CD4-positive, CD25-positive, alpha-beta regulatory T cell (primary cell): ENCODE measurements at regions not wholly inside any gene's neighbourhood (a gene's known extent, or its start where the extent isn't known, plus 50 kb on each side); places are given as distances from the start of the nearest gene placed in this dataset.

Experiments
- ATAC-seq, 2 donors: fragments of 150-1000 bp; cut with Tn5 transposase; one replicate each; pipeline ENCODE4 v1.10.0; 2021; ENCODE audit warnings: low read depth in 2 of 2, moderate number of reproducible peaks in 2 of 2, moderate library complexity in 1 of 2
- DNase-seq, 3 donors: peaks; one replicate each; pipeline versions ENCODE4 v3.0.0 to v3.0.0-alpha.2; 2012 to 2022; ENCODE audit warnings: mixed read lengths in 1 of 3
- H3K27ac ChIP-seq: one replicate; pipeline ENCODE4 v1.7.0; 2013; ENCODE audit warnings: mild to moderate bottlenecking, low read length; ENCODE audit not compliant: insufficient read depth, poor library complexity, severe bottlenecking
- H3K27me3 ChIP-seq: one replicate; pipeline ENCODE4 v1.7.0; 2013; ENCODE audit warnings: low read length; ENCODE audit not compliant: control insufficient read depth, insufficient read depth
- H3K36me3 ChIP-seq: one replicate; pipeline ENCODE4 v1.7.0; 2013; ENCODE audit warnings: mild to moderate bottlenecking, low read length, moderate library complexity; ENCODE audit not compliant: control insufficient read depth, insufficient read depth
- H3K4me1 ChIP-seq: 2 replicates; pipeline ENCODE4 v1.7.0; 2013; ENCODE audit warnings: mild to moderate bottlenecking, low read length; ENCODE audit not compliant: insufficient read depth, control insufficient read depth, poor library complexity, severe bottlenecking
- H3K4me3 ChIP-seq: one replicate; pipeline ENCODE4 v1.7.0; 2013; ENCODE audit warnings: low read depth, mild to moderate bottlenecking, low read length, moderate library complexity
- H3K9me3 ChIP-seq, 2 experiments: 1 replicate in 1 of 2; 2 replicates in 1 of 2; pipeline ENCODE4 v1.7.0; 2013; ENCODE audit warnings: low read length in 2 of 2, mild to moderate bottlenecking in 1 of 2, moderate library complexity in 1 of 2; ENCODE audit not compliant: control insufficient read depth in 2 of 2
- H3K27ac Mint-ChIP-seq, 3 donors: one replicate each; pipeline ENCODE4 v1.8.0; 2020 to 2022; ENCODE audit warnings: mild to moderate bottlenecking in 3 of 3, mixed read lengths in 3 of 3, moderate library complexity in 2 of 3
- H3K27me3 Mint-ChIP-seq: one replicate; pipeline ENCODE4 v1.8.0; 2022; ENCODE audit warnings: mild to moderate bottlenecking, mixed read lengths
- H3K36me3 Mint-ChIP-seq: one replicate; pipeline ENCODE4 v1.8.0; 2020; ENCODE audit warnings: mixed read lengths
- H3K4me1 Mint-ChIP-seq, 4 donors: one replicate each; pipeline ENCODE4 v1.8.0; 2020 to 2022; ENCODE audit warnings: mixed read lengths in 4 of 4, mild to moderate bottlenecking in 1 of 4
- H3K4me3 Mint-ChIP-seq, 4 donors: one replicate each; pipeline ENCODE4 v1.8.0; 2020 to 2022; ENCODE audit warnings: mild to moderate bottlenecking in 4 of 4, mixed read lengths in 4 of 4, moderate library complexity in 3 of 4
- H3K9me3 Mint-ChIP-seq, 7 donors: one replicate each; pipeline ENCODE4 v1.8.0; 2020 to 2022; ENCODE audit warnings: mixed read lengths in 7 of 7, mild to moderate bottlenecking in 3 of 7, moderate library complexity in 2 of 7

DNA sequence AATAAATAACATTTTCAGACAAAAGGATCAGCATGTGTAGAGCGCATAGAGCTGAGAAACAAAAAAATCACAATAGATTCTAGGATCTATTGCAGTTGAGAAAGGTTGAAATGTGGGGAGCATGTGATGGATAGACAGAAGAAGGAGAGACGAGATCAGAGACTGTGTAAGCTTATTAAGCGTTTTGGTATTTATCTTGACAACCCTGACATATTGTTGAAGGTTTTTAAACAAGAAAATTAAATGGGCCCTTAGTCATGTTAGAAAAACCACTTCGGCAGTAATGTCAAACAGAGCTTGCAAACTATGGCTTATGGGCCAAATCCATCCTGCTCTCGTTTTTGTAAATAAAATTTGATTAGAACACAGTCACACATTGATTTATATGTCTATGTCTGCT, 200.5 kb upstream of the KLF4 start:
- no peak for DNase-seq
- peaks cover 3% of the 10 kb centered on the region for H3K36me3 Mint-ChIP-seq
- Histone ChIP-seq H3K27me3 (no peaks in the 10 kb centered on the region), H3K4me1 (no peaks in the 10 kb centered on the region), H3K9me3 (no peaks in the 10 kb centered on the region), H3K36me3 (no peaks in the 10 kb centered on the region), H3K27ac (no peak overlapping the region), H3K4me3 (no peak overlapping the region)
- ATAC-seq, result no peak
- no peaks in the 10 kb centered on the region for H3K27me3 Mint-ChIP-seq
- no peak overlapping the region for H3K27ac Mint-ChIP-seq
- no peak overlapping the region for H3K4me3 Mint-ChIP-seq
- peaks cover 0 to 3% (median 0%) of the 10 kb centered on the region in 7 donors for H3K9me3 Mint-ChIP-seq
- H3K4me1 Mint-ChIP-seq, result no peaks in the 10 kb centered on the region

GRCh38 chr9:107688728-107689127, 199.2 kb upstream of the KLF4 start:
- Mint-ChIP-seq H3K27ac (no peak overlapping the region), H3K4me1 (no peaks in the 10 kb centered on the region), H3K27me3 (no peaks in the 10 kb centered on the region)

DNA sequence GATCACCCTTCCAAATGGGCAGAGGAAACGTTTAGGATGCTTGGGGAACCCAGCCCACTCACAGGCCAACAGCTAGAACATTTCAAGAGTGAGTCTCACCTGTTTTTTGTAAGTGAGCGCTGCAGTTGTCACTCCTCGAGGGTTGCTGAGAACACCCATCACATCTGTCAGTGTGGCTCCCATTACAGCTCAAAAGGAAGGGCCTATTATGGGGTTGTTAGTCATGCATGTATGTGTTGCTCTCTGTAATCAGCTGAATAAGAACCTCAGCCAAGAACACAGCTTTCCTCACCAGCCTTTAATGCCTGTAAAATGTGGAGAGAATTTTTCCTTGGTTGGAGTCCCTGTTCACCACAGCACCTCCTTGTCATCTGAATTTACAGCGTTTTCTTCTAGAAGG, 196.3 kb upstream of the KLF4 start:
- H3K4me1 Mint-ChIP-seq, result no peaks in the 10 kb centered on the region
- H3K4me3 Mint-ChIP-seq, result no peak overlapping the region
- H3K4me1 ChIP-seq, result no peaks in the 10 kb centered on the region
- no peaks in the 10 kb centered on the region for H3K9me3 ChIP-seq
- peaks cover 0 to 3% (median 1%) of the 10 kb centered on the region in 7 donors for H3K9me3 Mint-ChIP-seq
- no peak overlapping the region for H3K27ac ChIP-seq
- no peaks in the 10 kb centered on the region for H3K36me3 ChIP-seq
- ATAC-seq, result no peak
- peaks cover 3% of the 10 kb centered on the region for H3K36me3 Mint-ChIP-seq
- H3K27me3 Mint-ChIP-seq, result no peaks in the 10 kb centered on the region
- DNase-seq, result no peak
- H3K27ac Mint-ChIP-seq, result no peak overlapping the region
- no peak overlapping the region for H3K4me3 ChIP-seq
- no peaks in the 10 kb centered on the region for H3K27me3 ChIP-seq

More at GRCh38 chr9:107688728-107689127, 199.2 kb upstream of the KLF4 start:
- Histone ChIP-seq H3K27me3 (no peaks in the 10 kb centered on the region), H3K4me3 (no peak overlapping the region), H3K27ac (no peak overlapping the region), H3K9me3 (no peaks in the 10 kb centered on the region), H3K36me3 (no peaks in the 10 kb centered on the region), H3K4me1 (no peaks in the 10 kb centered on the region)
- Mint-ChIP-seq H3K4me3 (no peak overlapping the region), H3K36me3 (peaks cover 3% of the 10 kb centered on the region), H3K9me3 (peaks cover 0 to 3% (median 1%) of the 10 kb centered on the region in 7 donors)
- ATAC-seq (no peak), DNase-seq (no peak)

DNA sequence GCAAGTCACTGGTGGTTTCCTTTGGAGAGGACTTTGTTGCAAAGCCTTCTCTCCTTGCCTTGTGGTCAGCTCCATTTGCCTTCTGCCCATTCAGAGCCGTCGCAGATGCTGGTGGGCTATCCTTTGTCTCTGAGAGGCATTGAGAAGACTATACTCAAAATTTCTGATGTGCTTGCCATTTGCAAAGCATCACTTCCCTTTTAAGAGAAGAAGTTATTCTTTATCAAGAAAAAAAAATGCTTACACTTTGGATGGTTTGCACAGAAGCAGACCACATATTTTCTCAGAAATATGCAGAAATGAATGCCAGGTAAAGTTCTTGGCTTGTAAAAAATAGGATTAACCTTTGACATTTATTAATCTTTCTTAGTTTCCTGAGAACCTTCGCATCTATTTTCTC, 195.8 kb upstream of the KLF4 start:
- DNase-seq, result no peak
- Histone ChIP-seq H3K4me1 (no peaks in the 10 kb centered on the region), H3K27me3 (no peaks in the 10 kb centered on the region), H3K27ac (no peak overlapping the region), H3K36me3 (no peaks in the 10 kb centered on the region), H3K9me3 (no peaks in the 10 kb centered on the region), H3K4me3 (no peak overlapping the region)
- Mint-ChIP-seq H3K36me3 (peaks cover 3% of the 10 kb centered on the region), H3K4me3 (no peak overlapping the region), H3K9me3 (peaks cover 0 to 3% (median 0%) of the 10 kb centered on the region in 7 donors), H3K4me1 (no peaks in the 10 kb centered on the region), H3K27ac (no peak overlapping the region), H3K27me3 (no peaks in the 10 kb centered on the region)
- ATAC-seq, result no peak

GRCh38 chr9:107684224-107684623, 194.7 kb upstream of the KLF4 start:
- H3K36me3 Mint-ChIP-seq, result peaks cover 3% of the 10 kb centered on the region
- H3K4me3 Mint-ChIP-seq, result no peak overlapping the region
- peaks cover 0 to 2% (median 0%) of the 10 kb centered on the region in 7 donors for H3K9me3 Mint-ChIP-seq
- no peaks in the 10 kb centered on the region for H3K27me3 Mint-ChIP-seq
- Histone ChIP-seq H3K36me3 (no peaks in the 10 kb centered on the region), H3K27ac (no peak overlapping the region), H3K4me3 (no peak overlapping the region), H3K9me3 (no peaks in the 10 kb centered on the region), H3K4me1 (no peaks in the 10 kb centered on the region), H3K27me3 (no peaks in the 10 kb centered on the region)
- no peaks in the 10 kb centered on the region for H3K4me1 Mint-ChIP-seq
- DNase-seq (no peak), ATAC-seq (no peak)
- H3K27ac Mint-ChIP-seq, result no peak overlapping the region

DNA sequence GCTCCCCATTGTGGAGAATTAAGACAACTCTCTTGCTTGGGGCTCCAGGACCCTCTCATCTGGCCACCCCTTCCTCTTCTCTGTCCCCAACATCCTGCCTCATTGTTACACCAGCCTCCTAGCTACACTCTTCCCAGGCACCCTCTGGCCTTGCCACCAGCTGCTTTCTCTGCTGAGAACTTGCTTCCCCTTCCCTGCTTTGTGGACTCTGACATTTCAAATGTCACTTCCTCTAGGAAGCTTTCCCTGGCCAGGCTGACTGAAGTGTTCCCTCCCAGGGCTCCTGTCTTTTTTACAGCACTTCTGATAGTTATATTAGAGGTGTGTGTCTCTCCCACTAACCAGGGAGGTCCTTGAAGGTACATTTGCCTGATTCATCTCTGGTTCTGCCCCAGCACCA, 194.0 kb upstream of the KLF4 start:
- Mint-ChIP-seq H3K27me3 (no peaks in the 10 kb centered on the region), H3K27ac (no peak overlapping the region), H3K4me1 (no peaks in the 10 kb centered on the region), H3K9me3 (peaks cover 0 to 1% (median 0%) of the 10 kb centered on the region in 7 donors), H3K36me3 (peaks cover 3% of the 10 kb centered on the region), H3K4me3 (no peak overlapping the region)
- ATAC-seq, result no peak
- Histone ChIP-seq H3K4me1 (no peaks in the 10 kb centered on the region), H3K4me3 (no peak overlapping the region), H3K36me3 (no peaks in the 10 kb centered on the region), H3K27ac (no peak overlapping the region), H3K27me3 (no peaks in the 10 kb centered on the region), H3K9me3 (no peaks in the 10 kb centered on the region)
- DNase-seq, result no peak

DNA sequence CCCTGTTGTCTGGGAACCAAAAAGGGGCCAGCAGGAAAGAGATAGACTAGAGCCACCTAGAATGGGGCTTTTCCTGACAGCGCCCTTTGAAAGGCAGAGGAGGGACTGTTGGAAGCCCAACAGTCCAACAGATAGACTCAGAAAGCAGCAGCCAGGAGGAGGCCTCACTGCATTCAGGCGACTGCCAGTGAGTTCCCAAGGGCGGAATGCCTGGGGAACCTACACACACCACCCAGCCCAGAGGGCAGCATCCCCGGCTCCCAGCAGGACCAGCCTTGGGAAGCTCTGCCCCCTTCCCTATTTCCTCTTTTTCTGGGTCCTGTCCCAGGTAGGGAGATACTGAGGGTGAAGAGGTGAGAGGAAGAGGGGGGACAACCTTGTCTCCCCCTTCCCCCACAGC, 192.4 kb upstream of the KLF4 start:
- no peaks in the 10 kb centered on the region for H3K36me3 ChIP-seq
- no peaks in the 10 kb centered on the region for H3K4me1 ChIP-seq
- Mint-ChIP-seq H3K4me3 (no peak overlapping the region), H3K4me1 (no peaks in the 10 kb centered on the region), H3K27ac (no peak overlapping the region), H3K36me3 (no peaks in the 10 kb centered on the region), H3K27me3 (no peaks in the 10 kb centered on the region), H3K9me3 (peaks cover 0 to 3% (median 0%) of the 10 kb centered on the region in 7 donors)
- ATAC-seq (no peak), DNase-seq (no peak)
- no peaks in the 10 kb centered on the region for H3K9me3 ChIP-seq
- no peak overlapping the region for H3K4me3 ChIP-seq
- no peak overlapping the region for H3K27ac ChIP-seq
- H3K27me3 ChIP-seq, result no peaks in the 10 kb centered on the region

- no peaks in the 10 kb centered on the region for H3K36me3 Mint-ChIP-seq
- H3K9me3 ChIP-seq, result no peaks in the 10 kb centered on the region
- H3K4me1 Mint-ChIP-seq, result no peaks in the 10 kb centered on the region
- no peak overlapping the region for H3K4me3 ChIP-seq
- H3K9me3 Mint-ChIP-seq, result peaks cover 0 to 3% (median 0%) of the 10 kb centered on the region in 7 donors
- no peaks in the 10 kb centered on the region for H3K36me3 ChIP-seq
- ATAC-seq, result no peak
- no peak for DNase-seq
- no peaks in the 10 kb centered on the region for H3K27me3 ChIP-seq
- no peak overlapping the region for H3K4me3 Mint-ChIP-seq
- H3K27ac ChIP-seq, result no peak overlapping the region
- no peaks in the 10 kb centered on the region for H3K4me1 ChIP-seq
- H3K27me3 Mint-ChIP-seq, result no peaks in the 10 kb centered on the region
- no peak overlapping the region for H3K27ac Mint-ChIP-seq
Observed at GRCh38 chr9:107675351-107676259, 186.0 kb upstream of the KLF4 start.
